Bronchial epithelial cell (primary cell): ENCODE measurements at regions not wholly inside any gene's neighbourhood (a gene's known extent, or its start where the extent isn't known, plus 50 kb on each side); places are given as distances from the start of the nearest gene placed in this dataset.

Experiments
- DNase-seq: peaks from one replicate; pipeline ENCODE4 v3.0.0-alpha.2; 2010; ENCODE audit warnings: low read depth
- FAIRE-seq: peaks from 2 replicates; lab custom pipeline; 2011; peaks lifted over from hg19 to GRCh38; lab: Jason Lieb, UNC
- H3K27me3 ChIP-seq: 2 replicates; pipeline ENCODE4 v1.5.1; 2011; ENCODE audit warnings: low read length; ENCODE audit not compliant: control insufficient read depth, insufficient read depth
- H3K36me3 ChIP-seq: 2 replicates; pipeline ENCODE4 v1.5.1; 2011; ENCODE audit warnings: low read length; ENCODE audit not compliant: control insufficient read depth, insufficient read depth
- H3K4me3 ChIP-seq: 2 replicates; pipeline ENCODE4 v1.5.1; 2011; ENCODE audit warnings: mild to moderate bottlenecking, low read depth, low read length, control low read depth
- CTCF ChIP-seq: IDR thresholded peaks from 2 replicates; pipeline ENCODE4 v1.5.1; 2011; ENCODE audit warnings: mild to moderate bottlenecking, moderate library complexity, low read length, control low read depth, inconsistent platforms; ENCODE audit not compliant: insufficient read depth, severe bottlenecking

GRCh38 chr12:31780096-31780495 is 51.3 kb upstream of the AMN1 start:
- no peaks in the 10 kb centered on the region for H3K36me3 ChIP-seq
- H3K4me3 ChIP-seq: no peak overlapping the region
- no peaks in the 10 kb centered on the region for H3K27me3 ChIP-seq
- FAIRE-seq (no peak), DNase-seq (no peak)
- TF ChIP-seq CTCF: no peak

GRCh38 chr12:31778687-31779086 is 49.9 kb upstream of the AMN1 start:
- no peak for TF ChIP-seq CTCF
- Histone ChIP-seq H3K36me3 (no peaks in the 10 kb centered on the region), H3K4me3 (no peak overlapping the region), H3K27me3 (no peaks in the 10 kb centered on the region)
- no peak for FAIRE-seq
- DNase-seq: no peak
